ENCODE measurements at regions not wholly inside any gene's neighbourhood (a gene's known extent, or its start where the extent isn't known, plus 50 kb on each side); places are given as distances from the start of the nearest gene placed in this dataset.

DNA sequence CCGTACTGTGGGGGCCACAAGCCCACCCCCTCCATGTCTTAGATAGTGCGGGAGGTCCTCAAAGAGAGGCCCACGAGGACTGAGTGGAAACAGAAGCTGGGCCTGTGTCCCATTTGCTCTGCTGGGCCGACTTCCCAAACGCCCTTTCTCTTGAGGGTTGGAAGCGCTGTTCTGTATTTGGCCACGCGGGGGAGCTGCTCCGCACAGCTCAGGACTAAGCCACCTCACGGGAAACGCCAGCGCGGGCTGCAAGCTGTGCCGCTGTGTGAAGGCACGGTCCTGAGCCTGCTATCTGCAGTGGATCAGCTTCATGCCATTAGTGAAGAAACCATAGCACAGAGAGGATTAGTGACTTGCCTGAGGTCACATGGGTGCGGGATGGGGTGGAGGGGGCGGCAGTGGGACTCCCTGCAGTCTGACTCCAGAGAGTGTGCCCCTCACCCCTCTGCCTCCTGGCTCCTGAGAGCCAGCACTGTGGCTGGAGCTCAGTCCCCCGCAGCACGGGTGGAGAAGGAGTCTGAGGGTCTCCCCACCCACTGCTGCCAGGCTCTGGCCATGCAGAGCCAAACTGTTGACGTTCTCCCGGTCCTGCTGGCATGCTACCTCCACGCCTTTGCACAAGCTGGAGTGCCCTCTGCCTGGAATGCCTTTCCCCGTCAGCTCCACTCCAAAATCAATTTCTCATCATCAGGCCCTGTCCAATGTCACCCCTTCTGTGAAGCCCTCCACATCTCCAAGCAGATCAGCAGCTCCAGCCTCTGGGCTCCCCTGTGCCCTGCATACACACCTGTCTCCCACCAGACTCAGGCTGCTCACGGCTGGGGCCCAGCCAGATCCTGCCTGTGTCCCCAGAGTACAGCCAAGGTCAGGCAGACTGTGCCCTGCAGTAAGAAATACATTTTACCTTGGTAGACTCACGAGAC, 51.5 kb upstream of the LRRC32 start:
- DNase-seq: peak; percentile 60

DNA sequence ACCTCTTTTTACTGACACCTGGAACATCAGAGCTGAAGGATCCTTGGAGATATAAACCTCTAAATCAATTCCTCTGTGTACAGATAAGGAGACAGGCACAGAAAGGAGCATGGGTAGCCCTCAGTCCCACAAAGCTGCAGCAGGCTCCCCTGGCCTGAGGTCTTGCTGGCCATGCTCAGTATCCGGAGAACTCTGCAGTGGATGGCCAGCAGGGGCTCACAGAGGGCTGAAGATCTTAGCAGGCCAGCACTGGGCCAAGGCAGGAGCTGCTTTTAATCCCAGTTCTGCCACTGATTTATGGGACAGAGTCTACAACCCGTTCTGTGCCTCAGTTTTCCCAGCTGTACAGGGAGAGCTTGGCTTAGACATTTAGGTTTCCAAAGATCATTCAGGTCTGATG, 52.6 kb upstream of the LRRC32 start:
- no peak for DNase-seq

DNA sequence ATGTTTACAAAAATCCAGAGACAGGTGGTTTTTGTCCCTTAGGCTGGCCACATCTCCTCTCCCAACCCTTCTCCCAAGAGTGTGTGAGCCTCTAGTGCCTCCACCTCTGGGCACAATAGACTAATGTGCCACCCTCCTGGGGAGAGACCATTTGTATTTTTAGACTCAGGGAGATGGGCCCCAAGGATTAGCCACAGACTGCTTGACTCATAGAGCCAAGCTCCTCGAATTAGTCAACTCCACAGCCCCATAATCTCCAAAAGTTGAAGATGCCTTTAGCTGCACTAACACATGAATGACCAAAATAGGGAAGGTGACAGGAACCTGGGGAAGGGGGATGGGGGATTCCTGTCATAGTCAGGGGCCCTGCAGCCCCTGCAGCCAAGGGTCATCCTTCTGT, 53.0 kb upstream of the LRRC32 start:
- no peak for DNase-seq

DNA sequence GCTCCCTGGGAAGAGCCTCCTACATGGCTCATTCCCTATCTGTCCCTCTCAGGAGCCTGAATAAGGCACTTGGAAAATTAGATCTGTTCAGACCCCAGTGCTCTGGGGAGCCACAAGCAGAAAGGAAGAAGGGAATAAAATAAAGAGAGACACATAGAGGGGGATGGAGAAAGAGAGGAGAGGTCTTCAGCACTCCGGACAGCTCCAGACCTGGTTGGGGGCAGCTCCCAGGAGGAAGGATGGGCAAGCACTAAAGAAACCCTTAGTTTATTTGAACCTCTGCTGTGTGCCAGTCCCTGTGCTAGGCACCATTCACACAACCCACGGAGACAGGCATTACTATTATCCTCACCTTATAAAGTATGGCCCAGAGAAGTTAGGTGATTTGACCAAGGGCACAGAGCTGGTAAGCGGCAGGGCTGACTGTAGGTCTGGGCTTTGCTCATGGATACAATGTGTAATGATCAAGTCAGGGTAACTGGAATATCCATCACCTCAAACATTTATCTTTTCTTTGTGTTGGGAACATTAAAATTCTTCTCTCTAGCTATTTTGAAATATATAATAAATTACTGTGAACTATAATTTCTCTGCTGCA, 53.7 kb upstream of the LRRC32 start:
- DNase-seq: no peak

DNA sequence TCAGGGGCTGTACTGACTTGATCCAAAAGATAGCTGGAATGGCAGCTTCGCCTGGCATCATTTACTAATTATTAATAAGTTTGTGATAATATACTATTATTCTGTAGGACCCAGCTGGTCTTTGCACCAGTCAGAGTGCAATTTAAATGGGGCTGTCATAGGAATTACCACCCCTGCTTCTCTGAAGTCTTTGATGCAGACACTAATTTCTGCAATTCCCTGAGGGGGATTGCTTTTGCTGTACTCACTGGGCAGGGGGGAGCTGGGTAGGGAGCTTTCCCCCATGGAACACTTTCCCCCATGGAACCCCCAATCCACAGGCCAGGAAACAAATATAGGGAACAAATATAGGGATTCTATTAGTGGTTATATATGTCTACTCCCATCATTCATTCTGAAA, 54.9 kb upstream of the TSKU start:
- no peak for DNase-seq

DNA sequence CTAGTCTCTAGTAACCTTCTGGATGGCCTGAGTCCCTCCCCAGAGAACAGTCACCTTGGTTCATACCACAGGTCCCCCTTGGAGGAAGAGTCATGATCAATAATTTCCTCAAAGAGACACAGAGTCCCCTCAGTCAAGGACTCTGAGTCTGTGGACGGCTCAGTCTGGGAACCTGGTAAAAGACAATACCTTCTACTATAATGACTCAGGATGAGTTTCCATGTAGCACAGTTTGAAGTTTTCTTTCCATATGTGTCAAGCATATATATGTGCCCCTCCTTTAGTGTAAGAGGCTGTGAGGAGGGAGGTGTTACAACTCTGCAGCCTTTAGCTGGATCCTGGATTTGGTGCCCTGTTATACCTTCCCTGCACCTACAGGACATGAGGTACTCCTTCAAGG, 54.4 kb upstream of the TSKU start:
- DNase-seq: no peak

DNA sequence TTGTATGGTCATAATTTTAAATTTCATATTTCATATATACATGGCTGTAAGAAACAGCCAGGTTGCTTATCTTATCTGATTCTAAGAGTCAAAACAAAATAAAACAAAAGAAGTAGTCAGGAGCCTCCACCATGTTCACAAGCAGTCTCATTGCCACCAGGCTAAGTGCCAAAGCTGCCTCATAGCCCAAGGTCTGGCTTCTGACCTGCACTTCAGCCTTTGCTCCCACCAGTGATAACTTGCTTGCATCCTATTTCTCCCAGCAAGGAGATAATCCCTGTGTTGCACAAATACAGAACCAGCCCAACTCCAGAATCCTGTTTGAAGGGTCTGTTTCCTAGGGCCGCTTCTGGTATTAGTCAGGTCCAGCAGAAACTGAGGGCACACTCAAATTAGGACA, 53.9 kb upstream of the TSKU start:
- DNase-seq: no peak

DNA sequence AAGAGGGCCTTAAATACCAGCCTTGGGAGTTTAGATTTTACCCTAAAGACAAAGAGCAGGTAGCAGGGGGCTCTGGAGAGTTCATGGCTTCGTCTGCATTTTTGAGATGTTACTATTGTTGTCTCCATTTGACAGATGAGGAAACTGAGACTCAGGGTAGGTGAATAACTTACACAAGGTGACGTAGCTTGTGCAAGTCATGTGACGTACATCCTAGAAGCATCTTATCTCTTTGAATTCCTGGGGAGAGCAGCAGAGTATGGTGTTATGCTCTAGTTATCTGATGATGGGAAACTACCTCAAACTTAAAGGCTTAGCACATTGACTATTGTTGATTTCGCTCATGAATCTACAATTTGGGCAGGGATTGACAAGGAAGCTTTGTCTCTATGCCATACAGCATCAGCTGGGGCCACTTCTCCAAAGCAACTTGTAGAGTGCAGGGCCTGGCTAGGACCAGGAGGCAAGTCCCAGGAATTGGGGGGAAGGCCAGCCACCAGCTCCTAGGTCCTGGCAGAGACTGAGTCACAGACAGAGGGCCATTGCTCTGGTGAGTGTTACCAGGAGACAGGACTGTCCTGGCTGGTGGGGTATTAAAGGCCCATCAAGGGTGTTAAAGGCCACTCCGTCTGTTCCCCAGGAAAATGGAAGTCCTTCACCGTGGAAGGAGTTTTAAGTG, 52.1 kb upstream of the TSKU start:
- no peak for DNase-seq

DNA sequence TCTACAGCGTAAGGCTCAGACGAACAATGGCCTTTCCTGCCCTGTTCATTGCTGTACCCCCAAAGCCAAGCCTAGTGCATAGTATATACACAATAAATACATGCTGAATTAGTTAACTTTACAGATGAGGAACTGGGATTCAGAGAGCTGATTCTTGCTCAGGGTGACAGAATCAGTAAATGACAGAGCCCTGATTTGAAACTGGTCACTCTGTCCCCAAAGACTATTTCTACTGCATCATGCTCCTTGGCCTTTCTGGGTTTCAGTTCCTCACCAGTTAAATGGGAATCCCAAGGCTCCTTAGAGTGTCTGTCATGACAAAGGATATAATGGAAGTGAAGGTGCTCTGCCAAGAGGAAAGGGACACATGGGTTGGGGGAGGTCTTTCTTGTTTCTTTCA, 50.5 kb upstream of the TSKU start:
- DNase-seq: no peak
